ENCODE measurements at regions not wholly inside any gene's neighbourhood (a gene's known extent, or its start where the extent isn't known, plus 50 kb on each side); places are given as distances from the start of the nearest gene placed in this dataset.
A peak's percentile ranks its signal among the peaks of the same experiment; 100 is the strongest.

DNA sequence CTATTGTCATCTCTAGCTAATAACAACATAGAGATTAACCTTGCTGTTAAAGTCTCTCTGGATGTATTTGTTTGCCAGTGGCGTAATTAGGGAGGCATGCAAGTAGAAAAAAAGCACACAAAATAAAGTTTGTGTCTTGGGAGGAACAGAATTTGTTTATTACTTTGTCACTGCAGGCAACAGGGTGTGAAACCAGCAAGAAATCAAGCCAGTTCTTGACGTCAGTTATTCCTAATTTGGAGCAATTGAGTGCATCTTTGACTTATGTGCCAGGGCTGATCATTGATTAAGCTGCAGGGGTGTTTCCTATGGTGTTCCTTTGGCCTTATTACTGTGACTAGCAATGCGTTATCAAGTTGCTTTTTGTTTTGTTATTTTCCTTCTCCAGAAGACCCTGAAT is 751.0 kb downstream of the KCNA4 start:
- DNase-seq = no peak
- Histone ChIP-seq H3K27me3 (replicated peaks) (no peaks in the 10 kb centered on the region), H3K36me3 (replicated peaks) (no peaks in the 10 kb centered on the region), H3K27ac (no peak overlapping the region), H3K4me3 (ENCODE audit: low read depth, low read length) (no peak overlapping the region)
- in situ Hi-C loops (cut with HindIII; ENCODE audit: low pct_ligation_motif_present, low sequenced_read_pairs) = no loop called here
- no peak for TF ChIP-seq CTCF (IDR thresholded peaks at IDR 0.05; ENCODE audit: low read depth, low read length, missing control alignments)

GRCh38 chr11:29265381-29265780 is 751.4 kb downstream of the KCNA4 start:
- TF ChIP-seq CTCF (IDR thresholded peaks at IDR 0.05; ENCODE audit: low read depth, low read length, missing control alignments) = no peak
- H3K27me3 ChIP-seq (replicated peaks) = no peaks in the 10 kb centered on the region
- DNase-seq = no peak
- no peak overlapping the region for H3K4me3 ChIP-seq (ENCODE audit: low read depth, low read length)
- in situ Hi-C loops (cut with HindIII; ENCODE audit: low pct_ligation_motif_present, low sequenced_read_pairs) = no loop called here
- H3K36me3 ChIP-seq (replicated peaks) = no peaks in the 10 kb centered on the region
- no peak overlapping the region for H3K27ac ChIP-seq

DNA sequence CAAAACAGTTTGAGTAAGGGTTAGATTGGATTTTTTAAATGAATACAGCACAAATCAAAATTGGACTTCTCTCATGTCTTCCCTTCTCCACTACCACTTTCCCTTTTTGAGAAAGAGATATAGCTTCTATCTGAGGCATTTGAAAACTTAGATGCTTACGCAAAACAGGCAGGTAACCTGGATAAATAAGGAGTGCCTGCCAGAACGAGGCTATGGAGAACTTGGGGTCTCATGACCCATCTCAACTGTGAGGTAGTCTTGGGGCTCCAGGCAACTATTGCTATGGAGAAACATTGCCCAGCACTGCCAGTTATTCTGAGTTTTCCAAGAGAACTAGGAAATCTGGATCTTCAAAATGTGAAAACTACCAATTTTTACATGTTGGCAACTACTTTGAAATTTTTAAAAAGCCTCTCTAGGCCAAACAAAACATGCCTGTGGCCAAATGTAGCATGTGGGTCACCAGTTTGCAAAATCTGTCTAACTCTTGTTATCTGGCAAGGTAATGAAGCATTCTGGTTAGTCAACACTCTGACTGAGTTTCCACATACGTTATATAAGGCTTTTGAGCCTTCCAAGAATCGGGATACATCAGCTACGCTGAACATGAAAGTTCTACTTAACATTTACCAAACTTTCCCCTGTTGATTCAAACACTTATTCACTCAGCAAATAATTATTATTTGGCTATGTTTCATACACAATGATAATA is 752.7 kb downstream of the KCNA4 start:
- Histone ChIP-seq H3K27me3 (replicated peaks) (no peaks in the 10 kb centered on the region), H3K4me3 (ENCODE audit: low read depth, low read length) (no peak overlapping the region), H3K27ac (no peak overlapping the region), H3K36me3 (replicated peaks) (no peaks in the 10 kb centered on the region)
- DNase-seq = no peak
- no peak for TF ChIP-seq CTCF (IDR thresholded peaks at IDR 0.05; ENCODE audit: low read depth, low read length, missing control alignments)
- in situ Hi-C loops (cut with HindIII; ENCODE audit: low pct_ligation_motif_present, low sequenced_read_pairs) = no loop called here

GRCh38 chr11:29261831-29262230 is 755.0 kb downstream of the KCNA4 start:
- TF ChIP-seq CTCF (IDR thresholded peaks at IDR 0.05; ENCODE audit: low read depth, low read length, missing control alignments) = no peak
- H3K27ac ChIP-seq = no peak overlapping the region

DNA sequence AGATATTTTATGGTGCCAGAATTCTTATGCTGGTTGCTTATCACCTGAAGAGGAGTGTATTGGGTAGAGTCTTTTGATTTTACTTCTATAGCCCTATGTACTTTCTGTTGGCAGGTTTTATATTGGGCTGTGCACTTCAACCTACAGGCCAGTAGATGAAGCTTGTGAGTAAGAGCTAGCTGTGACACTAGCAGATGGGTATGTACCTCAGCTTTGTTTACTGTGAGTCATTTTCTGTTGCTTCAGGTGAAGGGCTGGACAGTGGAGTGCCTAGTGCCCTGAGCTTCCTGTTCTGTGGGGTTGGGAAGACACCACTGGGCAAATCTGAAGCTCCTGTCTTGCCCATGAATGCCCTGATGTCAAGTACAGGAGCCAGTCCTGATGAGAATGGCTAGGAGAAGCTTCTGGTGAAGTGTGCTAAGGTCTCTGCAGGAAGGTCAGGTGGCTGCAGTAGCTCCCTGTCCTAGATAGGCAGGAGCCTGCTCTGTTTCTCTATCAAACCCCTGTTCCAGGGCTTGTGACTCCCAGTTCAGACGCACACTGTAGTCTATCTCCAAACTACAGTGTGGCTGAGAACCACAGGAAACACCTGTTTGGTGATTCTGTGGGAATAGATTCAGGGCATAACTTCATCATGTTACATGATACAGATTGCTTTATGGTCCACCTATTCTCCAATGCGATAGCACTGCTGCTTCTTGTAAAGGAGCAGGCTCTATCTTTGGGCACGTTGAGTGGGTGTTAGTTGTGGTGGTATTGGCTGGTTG is 755.7 kb downstream of the KCNA4 start:
- H3K27ac ChIP-seq = no peak overlapping the region
- DNase-seq = peak; percentile 36
- no peaks in the 10 kb centered on the region for H3K36me3 ChIP-seq (replicated peaks)

More at GRCh38 chr11:29261831-29262230, 755.0 kb downstream of the KCNA4 start:
- Histone ChIP-seq H3K4me3 (ENCODE audit: low read depth, low read length) (no peak overlapping the region), H3K27me3 (replicated peaks) (no peaks in the 10 kb centered on the region), H3K36me3 (replicated peaks) (no peaks in the 10 kb centered on the region)
- in situ Hi-C loops (cut with HindIII; ENCODE audit: low pct_ligation_motif_present, low sequenced_read_pairs) = no loop called here
- no peak for DNase-seq

More for the DNA sequence above, 755.7 kb downstream of the KCNA4 start:
- TF ChIP-seq CTCF (IDR thresholded peaks at IDR 0.05; ENCODE audit: low read depth, low read length, missing control alignments) = peak; percentile 24
- in situ Hi-C loops (cut with HindIII; ENCODE audit: low pct_ligation_motif_present, low sequenced_read_pairs) = no loop called here
- Histone ChIP-seq H3K27me3 (replicated peaks) (no peaks in the 10 kb centered on the region), H3K4me3 (ENCODE audit: low read depth, low read length) (no peak overlapping the region)

All from brain microvascular endothelial cell (primary cell).